NOMO-1 (cell line): ENCODE measurements at regions not wholly inside any gene's neighbourhood (a gene's known extent, or its start where the extent isn't known, plus 50 kb on each side); places are given as distances from the start of the nearest gene placed in this dataset.

ENCODE experiments used
- DNase-seq, 2 experiments: peaks; one replicate each; lab custom pipeline; 2025; ENCODE audit not compliant: unreplicated experiment in 2 of 2; lab: John Stamatoyannopoulos, UW

- DNase-seq = no peak
These were observed 704.1 kb downstream of the PRELID2 start for GRCh38 chr5:145130996-145131395.

GRCh38 chr5:145129797-145130196 lies 705.3 kb downstream of the PRELID2 start:
- no peak for DNase-seq

- DNase-seq = no peak
These were observed 710.3 kb downstream of the PRELID2 start for GRCh38 chr5:145124806-145125205.

- no peak for DNase-seq
These were observed 716.5 kb downstream of the PRELID2 start for GRCh38 chr5:145118611-145119010.

- no peak for DNase-seq
These were observed 717.0 kb downstream of the PRELID2 start for GRCh38 chr5:145118127-145118526.

- DNase-seq = no peak
These were observed 717.9 kb downstream of the PRELID2 start for GRCh38 chr5:145117285-145117684.

GRCh38 chr5:145111420-145111819 lies 723.7 kb downstream of the PRELID2 start:
- no peak for DNase-seq

- no peak for DNase-seq
These were observed 724.3 kb downstream of the PRELID2 start for GRCh38 chr5:145110834-145111233.

GRCh38 chr5:145110181-145110580 lies 725.0 kb downstream of the PRELID2 start:
- DNase-seq = no peak

- DNase-seq = no peak
These were observed 729.8 kb downstream of the PRELID2 start for GRCh38 chr5:145105384-145105783.

GRCh38 chr5:145104106-145104505 lies 731.0 kb downstream of the PRELID2 start:
- no peak for DNase-seq

- no peak for DNase-seq
These were observed 733.9 kb downstream of the PRELID2 start for GRCh38 chr5:145101246-145101645.

GRCh38 chr5:145090115-145090514 lies 745.0 kb downstream of the PRELID2 start:
- DNase-seq = no peak

GRCh38 chr5:145084834-145085233 lies 750.3 kb downstream of the PRELID2 start:
- DNase-seq = no peak

- DNase-seq = no peak
These were observed 758.1 kb downstream of the PRELID2 start for GRCh38 chr5:145077028-145077427.

GRCh38 chr5:145076040-145076439 lies 759.1 kb downstream of the PRELID2 start:
- DNase-seq = no peak

- DNase-seq = no peak
These were observed 762.3 kb downstream of the PRELID2 start for GRCh38 chr5:145072889-145073288.

GRCh38 chr5:145068721-145069120 lies 766.4 kb downstream of the PRELID2 start:
- no peak for DNase-seq

GRCh38 chr5:145062280-145063062 lies 772.7 kb downstream of the PRELID2 start:
- no peak for DNase-seq

GRCh38 chr5:145056800-145057199 lies 778.3 kb downstream of the PRELID2 start:
- DNase-seq = no peak

GRCh38 chr5:145050181-145050580 lies 785.0 kb downstream of the PRELID2 start:
- DNase-seq = no peak

GRCh38 chr5:145044970-145045369 lies 790.2 kb downstream of the PRELID2 start:
- no peak for DNase-seq

GRCh38 chr5:145028626-145029025 lies 806.5 kb downstream of the PRELID2 start:
- no peak for DNase-seq
